Ectodermal cell (in vitro differentiated cells): ENCODE measurements at regions not wholly inside any gene's neighbourhood (a gene's known extent, or its start where the extent isn't known, plus 50 kb on each side); places are given as distances from the start of the nearest gene placed in this dataset.

ENCODE experiments used
- H3K27ac ChIP-seq: 2 replicates; pipeline ENCODE4 v1.7.0; 2013; ENCODE audit warnings: mild to moderate bottlenecking, low read depth, low read length; ENCODE audit not compliant: insufficient read depth, poor library complexity, severe bottlenecking
- H3K27me3 ChIP-seq: 2 replicates; pipeline ENCODE4 v1.7.0; 2013; ENCODE audit warnings: mild to moderate bottlenecking, low read length; ENCODE audit not compliant: insufficient read depth, control insufficient read depth, poor library complexity, severe bottlenecking
- H3K36me3 ChIP-seq: one replicate; pipeline ENCODE4 v1.7.0; 2013; ENCODE audit warnings: low read length; ENCODE audit not compliant: control insufficient read depth, insufficient read depth
- H3K4me1 ChIP-seq: one replicate; pipeline ENCODE4 v1.7.0; 2013; ENCODE audit warnings: low read length; ENCODE audit not compliant: control insufficient read depth, insufficient read depth
- H3K4me3 ChIP-seq: 2 replicates; pipeline ENCODE4 v1.7.0; 2013; ENCODE audit warnings: low read depth, low read length, control low read depth; ENCODE audit not compliant: insufficient read depth
- H3K9me3 ChIP-seq: 2 replicates; pipeline ENCODE4 v1.7.0; 2013; ENCODE audit warnings: mild to moderate bottlenecking, low read length, moderate library complexity; ENCODE audit not compliant: control insufficient read depth
- WGBS, 2 experiments: methylation state at CpG; one replicate each; pipeline ENCODE4 v1.1.7; 2013; ENCODE audit warnings: missing lambda C conversion rate in 2 of 2; 5-methylcytosine and 5-hydroxymethylcytosine counted together

GRCh38 chr7:32316839-32317238, 173.3 kb downstream of the LSM5 start:
- Histone ChIP-seq H3K27ac (no peak overlapping the region), H3K4me1 (no peaks in the 10 kb centered on the region), H3K27me3 (peaks cover 5% of the 10 kb centered on the region), H3K36me3 (no peaks in the 10 kb centered on the region), H3K9me3 (no peaks in the 10 kb centered on the region), H3K4me3 (no peak overlapping the region)
- 88 to 95% methylated on average over 4 of the region's 4 CpGs for WGBS, 2 experiments

DNA sequence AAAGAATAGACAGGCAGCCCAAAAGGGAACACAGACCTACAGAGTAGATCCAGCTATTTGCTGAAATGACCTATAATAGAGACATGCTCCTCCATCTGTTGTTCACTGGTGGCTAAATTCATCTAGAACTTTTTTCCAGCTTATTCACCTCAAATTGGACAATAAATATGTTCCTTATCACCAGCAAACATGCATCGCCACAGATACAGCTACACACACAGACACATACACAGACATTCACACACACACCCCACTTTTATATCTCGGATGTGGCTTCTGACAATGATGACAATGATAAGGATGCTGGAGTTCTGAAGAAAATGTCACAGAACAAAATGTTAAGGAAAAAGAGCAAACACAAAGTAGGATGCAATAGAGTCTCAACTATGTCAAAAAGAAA, 175.4 kb downstream of the LSM5 start:
- H3K27me3 ChIP-seq = peaks cover 5% of the 10 kb centered on the region
- H3K36me3 ChIP-seq = no peaks in the 10 kb centered on the region
- no peak overlapping the region for H3K27ac ChIP-seq
- H3K9me3 ChIP-seq = no peaks in the 10 kb centered on the region
- H3K4me3 ChIP-seq = no peak overlapping the region
- no peaks in the 10 kb centered on the region for H3K4me1 ChIP-seq
- WGBS, 2 experiments = 89 to 95% methylated on average over 2 of the region's 2 CpGs

DNA sequence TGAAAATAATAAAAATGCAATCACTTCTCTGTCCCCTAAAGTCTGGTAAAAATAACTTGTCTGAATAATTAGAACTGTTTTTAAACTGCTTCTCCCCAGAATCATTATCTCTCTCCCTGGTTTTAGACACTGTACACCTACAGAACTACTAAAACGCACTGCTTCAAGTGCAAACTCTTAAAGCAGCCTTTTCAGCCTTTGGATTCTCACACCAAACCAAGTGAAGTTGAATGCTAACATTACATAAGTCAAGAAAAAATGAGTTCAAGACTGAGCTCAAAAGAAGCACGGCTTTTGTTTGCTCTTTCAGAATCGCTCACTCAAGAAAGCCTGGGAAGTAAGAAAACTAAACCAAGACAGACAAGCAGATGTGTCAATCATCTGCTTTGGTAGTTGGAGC, 188.8 kb downstream of the LSM5 start:
- Histone ChIP-seq H3K4me3 (no peak overlapping the region), H3K27me3 (peaks cover 53% of the 10 kb centered on the region), H3K36me3 (no peaks in the 10 kb centered on the region), H3K27ac (no peak overlapping the region), H3K4me1 (no peaks in the 10 kb centered on the region), H3K9me3 (no peaks in the 10 kb centered on the region)
- WGBS, 2 experiments = 92 to 93% methylated on average over 3 of the region's 3 CpGs

DNA sequence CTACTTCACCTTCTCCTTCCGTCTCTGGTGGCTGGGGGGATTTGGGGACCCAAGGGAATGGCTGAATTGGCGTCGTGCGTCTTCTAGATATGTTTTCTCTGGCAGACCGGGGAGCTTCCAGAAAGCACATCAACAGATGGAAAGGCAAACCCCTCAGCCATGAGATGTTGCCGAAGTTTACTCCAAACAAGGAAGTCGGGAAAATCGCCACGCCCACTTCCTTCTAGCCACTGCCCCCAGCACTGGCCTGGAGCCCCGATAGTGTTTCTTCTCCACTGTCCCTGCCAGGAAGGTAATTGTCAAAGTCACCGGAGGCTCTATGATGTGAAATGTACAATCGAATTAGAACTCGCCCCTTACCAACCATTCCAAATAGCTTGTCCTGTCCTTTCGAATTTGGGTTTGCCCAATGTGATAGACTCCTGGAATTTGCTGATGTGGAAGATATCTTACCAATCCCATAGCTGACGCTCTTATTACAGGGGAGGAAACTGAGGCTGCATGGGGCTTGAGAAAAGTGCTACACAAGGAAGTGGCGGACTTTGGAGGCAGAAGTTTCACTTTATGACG, 191.0 kb downstream of the LSM5 start:
- H3K36me3 ChIP-seq = no peaks in the 10 kb centered on the region
- H3K27ac ChIP-seq = no peak overlapping the region
- H3K4me1 ChIP-seq = peaks cover 3% of the 10 kb centered on the region
- 35 to 36% methylated on average over 17 of the region's 17 CpGs for WGBS, 2 experiments
- peak overlapping the region; percentile 54 for H3K4me3 ChIP-seq
- H3K27me3 ChIP-seq = peaks cover 56% of the 10 kb centered on the region
- H3K9me3 ChIP-seq = no peaks in the 10 kb centered on the region

DNA sequence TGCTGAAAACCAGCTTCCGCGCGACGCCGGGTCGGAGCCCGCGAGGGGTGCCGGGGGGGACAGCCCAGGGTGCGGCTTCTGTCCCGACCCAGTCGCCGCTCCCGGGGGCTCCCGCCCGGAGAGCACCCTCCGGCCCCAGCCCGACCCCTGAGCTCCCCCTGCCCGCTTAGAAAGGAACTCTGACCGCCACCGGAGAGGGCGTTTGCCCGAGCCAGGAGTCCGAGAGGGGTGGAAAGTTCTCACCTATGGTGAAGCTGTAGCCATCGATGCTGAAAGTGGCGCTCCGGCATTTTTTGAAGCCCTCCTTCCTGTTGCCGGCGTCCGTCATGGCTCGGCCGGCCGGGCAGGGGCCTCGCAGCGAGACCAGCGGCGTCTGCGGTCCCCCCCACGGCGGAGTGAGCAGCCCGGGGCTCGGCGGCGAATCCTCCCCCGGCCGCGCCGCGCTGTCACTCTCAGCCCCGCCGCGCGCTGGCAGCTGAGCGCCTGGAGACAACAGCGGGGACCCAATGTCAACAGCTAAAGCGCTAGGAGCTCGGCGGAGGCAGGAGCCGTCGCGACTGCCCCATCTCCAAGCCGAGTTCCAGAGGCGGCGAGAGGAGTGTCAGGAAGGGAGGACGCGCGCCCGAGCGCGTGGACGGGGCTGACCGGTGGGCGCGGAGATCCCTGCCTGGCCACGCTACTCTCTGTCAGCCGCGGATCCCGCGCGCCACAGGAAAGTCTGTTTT, 191.6 kb downstream of the LSM5 start:
- Histone ChIP-seq H3K27me3 (peaks cover 56% of the 10 kb centered on the region), H3K4me1 (peaks cover 9% of the 10 kb centered on the region), H3K36me3 (no peaks in the 10 kb centered on the region), H3K4me3 (peak overlapping the region; percentile 54), H3K9me3 (no peaks in the 10 kb centered on the region), H3K27ac (no peak overlapping the region)
- WGBS, 2 experiments = 1% methylated on average over 80 of the region's 80 CpGs

GRCh38 chr7:32293833-32294232, 196.3 kb downstream of the LSM5 start:
- H3K4me3 ChIP-seq = no peak overlapping the region
- no peaks in the 10 kb centered on the region for H3K36me3 ChIP-seq
- WGBS, 2 experiments = 48 to 49% methylated on average over 5 of the region's 5 CpGs
- peaks cover 19% of the 10 kb centered on the region for H3K4me1 ChIP-seq
- no peak overlapping the region for H3K27ac ChIP-seq
- peaks cover 27% of the 10 kb centered on the region for H3K27me3 ChIP-seq
- no peaks in the 10 kb centered on the region for H3K9me3 ChIP-seq

- no peaks in the 10 kb centered on the region for H3K36me3 ChIP-seq
These were observed 200.3 kb downstream of the LSM5 start for GRCh38 chr7:32289651-32290414.

GRCh38 chr7:32285698-32286097, 204.5 kb downstream of the LSM5 start:
- H3K36me3 ChIP-seq = no peaks in the 10 kb centered on the region
- no peaks in the 10 kb centered on the region for H3K27me3 ChIP-seq
- no peak overlapping the region for H3K4me3 ChIP-seq
- H3K27ac ChIP-seq = no peak overlapping the region
- 36 to 54% methylated on average over 1 to 2 of the region's 2 CpGs for WGBS, 2 experiments
- H3K9me3 ChIP-seq = no peaks in the 10 kb centered on the region
- no peaks in the 10 kb centered on the region for H3K4me1 ChIP-seq

More at GRCh38 chr7:32289651-32290414, 200.3 kb downstream of the LSM5 start:
- Histone ChIP-seq H3K27me3 (no peaks in the 10 kb centered on the region), H3K27ac (no peak overlapping the region), H3K4me1 (peaks cover 19% of the 10 kb centered on the region), H3K9me3 (no peaks in the 10 kb centered on the region), H3K4me3 (no peak overlapping the region)
- WGBS, 2 experiments = 87 to 95% methylated on average over 5 of the region's 5 CpGs

GRCh38 chr7:32283546-32283945, 206.6 kb downstream of the LSM5 start:
- Histone ChIP-seq H3K27me3 (no peaks in the 10 kb centered on the region), H3K9me3 (no peaks in the 10 kb centered on the region), H3K27ac (no peak overlapping the region), H3K4me1 (no peaks in the 10 kb centered on the region), H3K36me3 (no peaks in the 10 kb centered on the region), H3K4me3 (no peak overlapping the region)
- 92 to 93% methylated on average over 6 of the region's 6 CpGs for WGBS, 2 experiments

DNA sequence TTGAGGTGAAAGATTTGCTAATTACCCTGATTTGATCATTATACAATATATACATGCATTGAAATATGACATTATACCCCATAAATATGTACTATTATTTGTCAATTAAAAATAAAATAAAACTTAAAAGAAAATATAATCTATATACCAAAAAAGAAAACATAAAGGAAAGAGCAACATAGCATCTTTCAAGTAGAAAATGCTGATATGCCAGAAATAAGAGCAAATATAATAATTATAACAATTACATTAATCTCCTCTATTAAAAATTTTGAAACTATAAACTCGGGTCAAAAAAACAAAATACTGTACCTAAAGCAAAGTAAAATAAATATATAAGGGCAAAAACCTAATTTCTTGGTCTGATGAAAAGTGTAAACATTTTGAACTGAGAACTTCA, 209.3 kb upstream of the PDE1C start:
- Histone ChIP-seq H3K36me3 (no peaks in the 10 kb centered on the region), H3K9me3 (no peaks in the 10 kb centered on the region), H3K4me1 (no peaks in the 10 kb centered on the region), H3K27ac (no peak overlapping the region), H3K4me3 (no peak overlapping the region), H3K27me3 (no peaks in the 10 kb centered on the region)
- no CpG with 5 or more reads among the region's 1 CpG for WGBS, 2 experiments
